SIG-M5 (cell line): ENCODE measurements at regions not wholly inside any gene's neighbourhood (a gene's known extent, or its start where the extent isn't known, plus 50 kb on each side); places are given as distances from the start of the nearest gene placed in this dataset.

Source experiments
- DNase-seq: peaks from one replicate; lab custom pipeline; 2025; lab: John Stamatoyannopoulos, UW

DNA sequence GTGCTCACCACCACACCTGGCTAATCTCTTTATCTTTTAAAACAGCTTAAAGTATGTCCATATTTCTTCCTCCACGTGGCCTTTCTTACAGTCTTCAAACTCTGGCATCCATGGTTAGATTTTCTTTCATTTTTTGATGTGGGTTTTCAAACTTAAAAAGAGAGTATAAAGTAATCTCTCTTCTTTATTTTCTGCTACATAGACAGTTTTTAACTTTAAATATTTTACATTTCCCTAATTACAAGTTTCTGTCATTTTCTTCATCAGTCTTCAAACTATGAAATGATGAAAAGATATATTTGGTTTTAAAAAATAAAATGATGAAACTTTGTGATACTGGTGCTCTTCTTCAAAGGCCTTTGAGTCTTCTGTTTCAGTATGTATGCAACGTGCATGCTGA, 143.5 kb upstream of the ESRRG start:
- DNase-seq: no peak

DNA sequence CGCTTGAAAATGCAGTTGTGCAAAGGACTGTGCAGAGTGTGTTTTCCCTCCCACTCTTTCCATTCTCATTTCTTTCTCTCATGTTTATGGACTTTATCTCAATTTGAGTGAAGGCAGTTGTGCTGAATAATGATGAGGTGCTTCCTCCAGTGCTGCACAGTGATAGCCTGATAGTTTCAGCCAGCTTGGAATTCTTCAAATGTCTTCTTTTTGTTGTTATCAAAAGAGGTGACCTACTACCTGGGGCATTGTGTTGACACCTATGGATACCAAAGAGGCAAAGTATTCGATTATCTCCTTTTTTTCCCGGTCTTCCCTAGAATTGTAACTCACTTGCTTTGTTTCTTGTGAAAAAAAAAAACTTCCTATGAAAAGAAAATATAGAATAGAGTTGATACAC, 132.6 kb upstream of the ESRRG start:
- no peak for DNase-seq

DNA sequence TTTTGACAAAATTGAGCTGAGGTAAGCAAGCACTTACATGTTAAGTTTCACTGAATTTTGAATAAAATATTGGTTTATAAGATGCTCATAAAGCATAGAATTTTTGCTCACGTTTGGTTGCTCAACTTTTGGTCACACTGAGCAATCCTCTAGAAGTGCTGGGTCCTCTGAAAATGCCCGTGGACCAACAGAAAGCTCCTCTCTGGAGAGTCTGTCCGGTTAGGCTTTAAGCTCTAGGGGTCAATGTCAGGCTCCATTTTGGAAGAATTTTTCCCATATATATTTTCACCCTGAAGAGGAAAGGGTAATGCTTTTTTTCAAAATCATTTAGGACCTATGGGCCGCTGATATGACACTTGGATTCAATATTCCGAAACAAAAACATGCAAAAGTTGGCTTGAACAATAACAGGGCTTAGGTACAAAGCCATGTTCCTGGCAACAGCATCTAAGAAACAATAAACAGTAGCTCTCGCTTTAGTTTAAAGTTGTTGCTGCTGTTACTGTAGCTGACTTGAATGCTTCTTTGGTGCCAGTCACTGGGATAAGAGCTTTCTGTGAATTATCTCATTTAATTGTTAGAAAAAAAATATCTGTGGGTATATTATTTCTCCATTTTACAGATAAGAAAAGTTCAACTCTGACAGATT, 131.7 kb upstream of the ESRRG start:
- no peak for DNase-seq

DNA sequence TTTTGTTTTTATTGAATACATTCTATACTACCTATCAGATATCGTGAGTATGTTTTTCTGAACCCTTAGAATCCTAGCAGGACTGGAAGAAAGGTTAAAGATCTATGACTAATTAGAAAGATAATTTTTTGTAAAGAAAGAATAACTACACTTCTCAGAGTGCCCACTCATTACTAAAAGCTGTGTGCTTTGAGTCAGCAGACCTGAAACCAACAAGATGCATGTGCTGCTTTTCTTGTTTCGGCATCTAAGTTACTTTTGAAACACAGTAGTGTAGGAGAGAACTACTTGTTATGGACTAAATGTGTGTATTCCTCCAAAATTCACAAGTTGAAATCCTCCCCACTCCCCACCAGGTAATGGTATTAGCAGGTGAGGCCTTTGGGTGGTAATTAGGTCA, 127.8 kb upstream of the ESRRG start:
- DNase-seq: no peak

DNA sequence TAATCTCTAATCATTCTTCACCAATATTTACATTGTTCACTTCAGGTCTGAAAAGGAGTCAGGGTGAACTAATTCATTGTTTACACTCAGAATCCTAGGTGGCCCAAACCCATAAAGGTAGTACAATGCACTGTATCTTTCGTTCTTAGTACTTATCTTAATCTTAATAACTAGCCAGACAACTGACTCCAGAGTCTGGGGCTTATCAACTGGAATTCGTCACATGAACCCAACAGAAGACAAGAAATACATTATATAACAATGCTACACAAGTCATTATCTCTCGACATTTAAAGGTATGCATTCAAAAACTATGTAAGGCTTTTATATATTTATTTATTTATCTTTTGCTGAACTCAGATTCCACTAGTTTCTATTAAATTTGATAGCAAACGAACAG, 125.9 kb upstream of the ESRRG start:
- no peak for DNase-seq

DNA sequence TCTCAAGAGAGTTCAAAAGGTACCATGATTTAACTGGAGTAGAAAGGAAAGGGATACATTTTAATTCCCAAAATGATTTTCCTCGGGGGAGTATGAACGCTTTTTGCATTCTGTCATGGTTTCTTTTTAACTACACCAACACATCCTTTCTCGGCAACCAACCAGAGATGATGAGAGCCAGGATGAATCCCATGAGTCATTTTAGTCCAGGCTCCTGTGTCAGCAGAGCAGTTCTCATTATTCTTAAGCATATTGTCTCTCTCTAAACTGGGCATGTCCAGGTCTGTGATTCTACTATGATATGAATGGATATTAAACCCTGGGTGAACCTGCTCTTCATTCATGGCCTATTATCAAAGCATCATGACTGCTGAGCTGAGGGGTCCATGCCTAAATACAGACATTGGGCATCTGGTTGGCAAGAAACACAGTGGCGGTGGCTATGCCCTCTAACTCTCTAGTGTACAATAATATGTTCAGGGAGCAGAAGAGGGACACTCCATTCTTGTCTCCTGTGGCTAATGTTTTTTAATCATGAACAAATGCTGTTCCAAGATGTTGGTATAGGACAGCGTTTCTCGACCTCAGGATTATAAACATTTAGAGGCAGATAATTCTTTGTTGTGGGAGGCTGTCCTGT, 124.3 kb upstream of the ESRRG start:
- no peak for DNase-seq

DNA sequence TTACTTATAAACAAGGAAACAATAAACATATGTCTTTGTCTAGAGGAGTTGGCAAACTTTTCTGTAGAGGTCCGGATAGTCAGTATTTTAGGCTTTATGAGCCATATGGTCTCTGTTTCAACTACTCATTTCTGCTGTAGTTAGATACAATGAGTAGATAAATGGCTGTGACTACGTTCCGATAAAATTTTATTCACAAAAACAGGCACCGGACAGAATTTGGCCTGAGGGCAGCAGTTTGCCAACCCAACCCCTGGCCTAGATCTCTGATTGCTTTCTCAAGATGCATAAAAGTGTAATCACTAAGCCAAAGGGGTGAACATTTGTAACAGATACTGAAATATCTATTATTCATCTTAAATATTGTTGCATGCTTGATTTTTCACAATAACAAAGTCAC, 123.1 kb upstream of the ESRRG start:
- DNase-seq: no peak

DNA sequence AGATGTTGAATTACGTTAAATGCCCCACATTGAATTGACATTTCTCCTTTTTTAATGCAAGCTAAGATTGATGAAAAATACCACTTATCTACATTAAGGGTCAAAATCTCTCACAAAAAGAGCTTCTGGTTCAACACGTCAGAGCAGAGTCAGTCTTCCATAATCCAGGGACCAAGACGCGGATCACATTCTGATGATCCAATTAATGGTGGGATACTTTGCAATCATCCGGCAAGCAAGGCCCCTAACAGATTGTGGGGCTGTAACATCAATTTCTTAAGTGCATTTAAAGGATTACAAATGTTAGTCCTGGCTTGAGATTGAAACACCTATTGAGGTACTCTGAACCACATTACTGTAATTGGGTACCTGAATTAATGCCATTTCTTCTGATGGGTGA, 120.2 kb upstream of the ESRRG start:
- DNase-seq: no peak

DNA sequence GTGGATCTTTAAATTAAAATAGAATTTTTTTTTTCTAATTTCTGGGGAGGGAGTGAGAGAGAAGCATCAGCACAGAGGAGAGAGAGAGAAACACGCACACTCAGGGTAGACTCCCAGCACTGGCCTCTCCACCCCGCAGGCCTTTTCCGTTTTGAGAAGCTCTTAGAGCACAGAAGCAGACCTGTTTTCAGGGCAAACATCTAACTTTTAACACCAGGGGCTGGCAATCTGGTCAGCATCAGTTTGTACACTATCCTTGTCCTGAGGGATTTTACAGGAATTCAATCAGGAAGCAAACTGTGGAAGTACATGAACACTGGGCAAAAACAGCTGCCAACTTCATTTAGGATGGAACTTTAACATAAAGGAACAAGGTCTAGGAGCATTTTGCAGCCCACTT, 117.9 kb upstream of the ESRRG start:
- no peak for DNase-seq

DNA sequence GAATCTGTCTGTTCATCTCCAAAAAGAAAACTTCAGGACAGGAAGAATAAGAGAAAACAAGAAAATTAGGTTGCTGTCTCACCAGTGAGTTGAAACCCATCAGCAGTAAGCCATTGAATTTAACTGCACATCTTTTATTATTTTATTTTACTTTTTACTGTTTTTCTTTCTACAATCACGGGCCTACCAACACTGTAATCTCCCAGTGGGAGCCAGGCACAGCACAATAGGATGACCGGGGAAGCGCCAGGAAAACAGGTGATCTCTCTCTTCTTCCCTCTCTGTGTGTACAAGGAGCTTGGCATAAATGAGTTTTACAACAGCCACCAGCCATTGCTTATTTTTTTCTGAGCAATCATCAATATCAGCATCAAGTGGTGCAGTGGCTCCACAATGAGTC, 113.1 kb upstream of the ESRRG start:
- DNase-seq: no peak

DNA sequence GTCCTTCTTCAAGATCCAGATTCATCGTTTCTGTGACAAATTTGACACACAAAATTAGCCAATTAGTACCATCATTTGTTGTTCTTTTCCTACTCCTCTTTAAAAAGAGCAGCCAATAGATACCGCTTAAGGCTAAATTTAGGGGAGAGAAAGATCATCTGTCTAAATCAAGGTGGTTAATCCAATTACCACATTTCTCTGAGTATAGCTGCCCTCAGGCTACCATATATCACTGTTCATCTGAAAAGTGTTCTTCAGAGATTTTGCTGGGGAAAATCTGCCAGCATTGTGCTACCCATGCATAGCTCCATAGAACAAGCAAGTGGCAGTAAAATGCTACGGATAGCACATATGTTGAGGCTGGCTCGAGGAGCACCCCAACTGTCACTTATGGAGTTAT, 110.3 kb upstream of the ESRRG start:
- DNase-seq: no peak

DNA sequence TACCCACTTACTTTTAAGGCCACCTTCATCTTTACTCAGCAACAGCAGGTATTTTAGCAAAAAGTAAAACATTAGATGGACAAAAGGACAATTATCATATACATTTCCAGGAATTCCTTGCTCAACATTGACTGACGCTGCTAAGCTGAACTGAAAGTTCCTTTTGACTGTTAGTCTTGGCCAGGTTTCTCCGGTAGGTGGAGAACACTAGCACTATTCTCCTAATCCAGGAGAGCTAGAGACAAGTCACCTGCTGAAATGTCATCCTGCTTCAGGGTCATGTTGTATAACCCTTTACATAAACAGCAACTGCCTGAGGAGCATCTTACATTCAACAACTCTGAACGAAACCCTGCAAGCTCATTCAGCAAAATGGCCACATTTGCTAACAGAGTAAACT, 109.0 kb upstream of the ESRRG start:
- no peak for DNase-seq

DNA sequence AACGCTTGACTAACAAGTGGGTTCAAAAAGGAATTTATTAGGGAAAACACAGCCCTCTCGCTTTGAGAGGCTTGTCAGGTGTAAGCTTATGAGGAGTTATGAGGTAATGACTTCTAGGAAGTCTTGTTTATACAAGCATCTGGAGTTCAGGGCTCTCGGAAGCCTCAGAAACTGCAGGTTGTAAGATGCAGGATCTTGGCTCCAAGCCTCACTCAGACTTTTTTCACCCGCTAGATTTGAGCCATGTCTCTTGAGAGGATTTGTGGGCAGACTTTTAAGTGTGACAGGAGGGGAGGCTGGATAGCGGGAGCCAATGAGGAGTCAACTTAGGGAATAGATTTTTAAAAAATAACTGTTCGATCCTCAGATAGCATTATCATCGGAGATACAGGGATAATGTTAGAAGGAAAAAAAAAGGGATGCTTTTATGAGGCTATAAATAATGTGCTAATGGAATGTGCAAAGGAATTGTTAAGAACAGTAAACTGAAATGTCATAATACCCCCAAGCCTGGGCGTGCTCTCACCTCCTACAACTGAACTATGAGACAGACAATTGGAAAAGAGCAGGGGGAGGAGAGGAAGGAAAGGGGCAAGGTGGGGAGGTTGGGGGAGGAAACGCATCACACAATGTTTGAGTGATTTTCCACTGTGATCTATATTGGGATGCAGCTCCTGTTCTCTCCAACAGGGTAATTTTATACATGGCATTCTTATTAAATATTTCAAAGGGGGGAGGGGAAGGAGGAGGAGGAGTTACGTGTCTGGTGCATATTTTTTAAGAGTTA, 107.4 kb upstream of the ESRRG start:
- no peak for DNase-seq

DNA sequence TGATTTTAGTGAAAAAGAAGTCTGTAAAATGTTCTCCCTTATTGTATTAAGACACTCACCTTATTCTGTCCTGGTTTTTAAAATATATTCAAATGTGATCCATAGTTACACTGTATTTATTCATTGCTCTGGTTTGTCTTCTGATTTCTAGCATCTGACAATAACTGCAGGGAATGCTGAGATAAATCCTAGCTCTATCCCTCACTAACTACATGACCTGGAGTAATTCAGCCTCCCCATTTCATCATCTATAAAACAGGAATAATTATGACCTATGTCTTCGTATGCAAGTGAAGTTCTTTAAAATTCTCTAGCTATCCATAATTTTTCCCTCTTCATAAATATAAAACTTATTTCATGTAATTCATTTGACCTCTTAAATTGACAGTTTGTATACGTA, 104.0 kb upstream of the ESRRG start:
- no peak for DNase-seq

DNA sequence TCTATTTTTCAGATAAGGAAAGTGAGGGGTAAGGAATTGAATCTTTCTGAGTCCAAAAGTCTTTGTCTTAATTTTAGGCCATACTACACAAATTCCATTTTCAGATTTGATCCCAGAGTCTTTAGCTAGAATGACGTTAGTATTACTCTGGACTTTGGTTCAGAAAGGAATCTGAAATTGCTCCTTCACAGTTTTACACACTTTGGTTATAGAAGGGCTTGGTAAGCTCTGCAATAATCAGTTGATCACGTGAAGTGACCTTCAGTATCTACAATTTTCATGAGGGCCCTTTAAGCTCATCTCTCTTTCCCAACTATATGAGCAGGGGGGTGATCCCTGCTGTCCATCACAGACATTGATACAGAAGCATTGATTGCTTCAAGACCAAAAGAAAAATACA, 103.4 kb upstream of the ESRRG start:
- DNase-seq: no peak

DNA sequence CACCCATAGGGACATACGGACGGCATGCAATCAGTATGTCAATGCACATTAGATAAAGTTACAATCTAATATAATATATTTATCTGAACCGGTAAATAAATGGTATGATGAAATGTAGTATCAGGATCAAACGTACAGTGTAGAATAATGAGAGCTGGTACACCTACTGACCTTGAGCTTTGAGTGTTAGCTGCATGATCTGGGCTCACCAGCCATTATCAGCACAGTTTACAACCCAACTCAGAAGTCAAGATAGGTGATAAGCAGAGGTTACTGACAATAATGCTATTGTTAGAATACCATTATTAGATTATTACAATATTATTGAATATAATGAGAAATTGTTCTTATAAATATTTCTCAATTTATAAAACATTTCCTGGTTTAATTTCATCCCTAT, 103.0 kb upstream of the ESRRG start:
- DNase-seq: no peak

DNA sequence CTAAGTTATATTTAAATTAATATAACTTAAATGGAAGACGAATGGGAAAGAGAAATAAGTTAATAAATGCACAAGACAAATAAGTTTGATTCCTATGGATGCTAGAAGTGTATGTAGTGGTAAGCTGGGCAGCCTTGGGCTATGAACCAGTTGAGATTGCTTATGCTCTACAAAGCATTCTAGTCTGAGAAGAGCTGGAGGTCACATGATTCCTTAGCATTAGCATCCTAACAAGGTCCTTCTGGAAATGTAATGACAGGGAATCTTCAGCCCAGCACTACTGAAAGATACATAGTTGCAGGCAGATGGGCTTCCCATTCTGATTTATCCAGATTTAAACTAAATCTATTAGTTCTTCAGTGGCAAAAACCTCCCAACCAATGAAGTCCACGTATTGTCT, 102.3 kb upstream of the ESRRG start:
- no peak for DNase-seq

DNA sequence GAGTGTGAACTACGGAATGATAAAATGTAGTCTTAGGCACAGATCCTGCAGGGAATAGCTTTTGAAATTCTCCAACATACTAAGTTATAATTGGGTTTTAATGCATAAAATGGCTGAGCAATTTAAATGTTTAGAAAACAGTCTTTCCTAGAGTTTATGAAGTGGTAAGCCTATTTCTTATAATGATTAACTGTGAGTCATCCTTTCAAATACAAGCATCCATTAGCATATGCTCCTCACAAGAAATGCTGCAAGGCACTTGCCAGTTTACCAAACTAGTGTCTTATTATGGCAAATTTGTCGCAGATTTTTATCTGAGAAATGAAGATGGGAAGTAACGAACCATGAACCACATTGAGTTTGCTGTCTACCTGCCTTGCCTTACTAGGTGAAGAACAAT, 101.3 kb upstream of the ESRRG start:
- no peak for DNase-seq

DNA sequence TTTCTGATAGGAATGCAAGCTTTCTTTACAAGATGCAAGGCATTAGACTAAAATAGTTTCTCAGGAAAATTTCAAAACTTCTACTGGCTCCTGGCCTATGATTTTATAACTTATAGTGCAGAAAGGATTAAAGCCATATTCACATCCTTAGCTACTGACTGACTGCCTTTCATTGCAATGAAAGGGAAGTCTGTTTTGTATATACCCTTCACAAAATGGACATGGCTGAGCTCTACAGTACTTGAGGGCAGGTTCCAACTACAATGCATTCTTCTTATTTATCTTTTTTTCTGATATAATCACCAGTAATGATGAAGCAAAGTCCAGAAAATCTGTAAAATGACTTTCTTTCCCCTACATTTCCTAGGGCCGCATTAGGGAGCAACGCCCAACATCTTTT, 100.5 kb upstream of the ESRRG start:
- DNase-seq: no peak

DNA sequence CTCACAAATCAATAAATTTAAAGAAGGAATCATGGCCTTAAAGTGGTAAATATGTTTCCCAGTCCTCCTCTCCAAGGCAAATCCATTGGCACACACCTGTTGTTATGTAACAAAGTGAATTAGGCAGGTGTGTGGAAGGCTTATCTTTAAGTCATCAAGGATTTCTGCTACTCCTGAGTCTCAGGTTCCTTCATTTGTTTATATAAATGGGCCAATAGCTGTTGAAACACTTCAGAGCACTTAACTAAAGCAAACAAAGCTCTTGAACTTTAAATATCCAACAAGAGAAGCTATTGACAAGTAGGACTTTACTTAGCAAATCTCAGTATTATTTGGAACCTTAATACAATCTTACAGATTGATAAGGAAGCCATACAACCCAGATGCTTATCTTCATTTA, 99.3 kb upstream of the ESRRG start:
- no peak for DNase-seq

DNA sequence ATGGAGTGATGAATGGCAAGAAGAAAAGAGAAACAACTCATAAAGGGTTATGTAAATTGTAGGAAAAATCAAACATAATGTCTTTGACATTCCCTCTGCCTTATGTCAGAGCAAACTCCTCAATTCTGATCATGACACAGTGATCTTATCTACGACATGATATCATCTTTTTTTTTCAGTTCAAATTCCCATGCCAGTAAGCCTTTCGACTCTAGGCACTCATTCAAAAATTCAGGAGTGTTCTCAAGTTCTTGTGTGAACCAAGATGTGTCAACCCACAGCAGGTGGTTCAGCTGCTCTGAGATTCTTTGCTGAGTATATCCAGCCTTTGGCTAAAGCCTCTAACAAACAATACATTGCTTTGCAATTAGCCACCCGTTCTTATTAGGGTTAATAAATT, 97.1 kb upstream of the ESRRG start:
- no peak for DNase-seq

DNA sequence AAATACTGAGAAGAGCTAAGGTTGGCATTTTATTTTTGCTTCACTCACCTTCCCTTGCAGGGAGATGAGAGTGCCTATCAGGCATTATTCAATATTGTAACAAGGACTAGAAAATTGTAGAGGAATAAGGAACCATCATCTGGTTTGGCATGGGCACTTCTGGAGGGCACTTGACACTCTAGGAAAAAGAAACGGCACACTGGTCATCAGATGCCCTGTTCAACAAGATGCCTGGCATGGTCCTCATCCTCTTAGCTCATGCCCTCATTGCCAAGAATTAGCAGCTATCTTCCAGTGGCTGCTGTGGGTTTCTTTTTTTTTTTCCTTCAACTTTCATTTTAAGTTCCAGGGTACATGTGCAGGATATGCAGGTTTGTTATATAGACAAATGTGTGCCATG, 95.1 kb upstream of the ESRRG start:
- no peak for DNase-seq

DNA sequence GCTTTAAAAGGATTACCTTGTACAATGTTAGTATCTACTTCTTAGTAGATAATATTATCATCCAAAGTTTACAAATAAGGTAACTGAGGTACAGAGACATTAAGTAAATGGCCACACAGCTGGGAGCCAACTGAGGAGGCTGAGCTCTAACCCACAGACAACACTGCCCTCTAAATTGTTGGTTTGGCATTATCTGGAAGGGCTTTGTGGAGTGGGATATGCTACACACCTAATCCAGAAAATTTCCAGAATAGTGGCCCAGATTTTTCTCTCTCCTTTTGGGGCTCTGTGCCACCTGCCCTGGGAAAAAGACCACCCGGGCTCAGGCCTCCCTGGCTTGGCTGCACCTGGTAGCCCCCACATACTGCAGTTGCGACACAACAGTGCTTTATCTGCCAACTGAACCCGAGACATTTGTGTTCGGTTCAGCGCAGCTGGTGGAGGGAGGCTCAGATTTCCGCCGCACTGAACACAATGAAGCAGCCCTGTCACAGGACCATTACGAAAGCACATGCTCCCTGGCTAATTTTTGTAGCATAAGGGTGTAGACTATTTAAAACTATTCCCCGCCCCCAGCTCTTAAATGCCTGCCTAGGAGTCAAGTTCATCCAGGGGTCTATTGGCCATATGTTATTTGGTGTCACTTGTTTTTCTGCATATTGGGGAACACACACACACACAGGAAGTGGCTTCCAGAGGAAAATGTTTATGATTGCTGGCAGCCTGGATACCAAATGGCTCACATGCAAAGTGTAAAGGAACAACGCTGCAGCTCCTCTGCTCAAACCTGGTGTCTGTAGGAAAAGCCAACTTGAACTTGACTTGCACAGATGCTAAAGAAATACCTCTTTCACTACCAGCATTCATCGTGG, 92.3 kb upstream of the ESRRG start:
- no peak for DNase-seq
